Right lung (tissue), 2 donors: ENCODE measurements at regions not wholly inside any gene's neighbourhood (a gene's known extent, or its start where the extent isn't known, plus 50 kb on each side); places are given as distances from the start of the nearest gene placed in this dataset.
"Not testable (repeated sequence)": the region's sequence is repeated elsewhere in the genome, so short reads cannot be mapped to it uniquely, and the experiment has no call there.

ENCODE experiments used
- DNase-seq, 2 donors: peaks; one replicate each; pipeline ENCODE4 v3.0.0-alpha.2; 2013

- DNase-seq = not testable (repeated sequence)
These were observed 122.3 kb upstream of the LIFR start for GRCh38 chr5:38678697-38679096.

GRCh38 chr5:38680094-38680825, 123.8 kb upstream of the LIFR start:
- DNase-seq = peak; percentile 85 to 88

DNA sequence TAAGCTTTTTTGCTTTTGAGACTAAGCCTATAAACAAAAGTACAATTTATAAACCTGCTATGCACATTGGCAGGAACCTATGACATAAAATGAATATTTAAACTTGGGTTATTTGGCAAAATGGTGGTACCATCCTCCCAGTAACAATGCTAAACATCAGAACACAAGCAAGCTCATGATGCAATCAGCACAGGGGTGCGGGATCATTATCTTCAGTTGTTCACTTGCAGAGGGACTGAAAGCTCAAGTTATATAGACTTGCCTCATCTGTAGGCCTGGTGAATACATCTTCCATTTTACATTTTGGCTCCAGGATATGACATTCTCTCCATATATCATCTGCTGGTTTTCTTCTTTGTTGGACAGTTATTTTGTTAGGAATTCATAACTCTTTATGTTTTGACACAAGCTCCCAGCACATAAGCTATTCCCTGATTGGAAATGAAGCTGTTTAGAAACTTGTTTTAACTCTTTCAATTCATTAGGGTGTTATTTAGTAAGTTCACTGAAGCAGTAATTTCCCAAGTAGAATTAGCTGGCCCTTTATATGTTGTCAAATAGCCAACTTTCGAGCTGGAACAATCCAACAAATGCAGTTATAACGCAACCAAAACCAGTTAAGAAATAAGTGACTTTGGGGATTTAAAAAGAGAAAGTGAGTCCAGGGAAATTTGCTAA, 124.7 kb upstream of the LIFR start:
- DNase-seq = peak; percentile 54 to 74

DNA sequence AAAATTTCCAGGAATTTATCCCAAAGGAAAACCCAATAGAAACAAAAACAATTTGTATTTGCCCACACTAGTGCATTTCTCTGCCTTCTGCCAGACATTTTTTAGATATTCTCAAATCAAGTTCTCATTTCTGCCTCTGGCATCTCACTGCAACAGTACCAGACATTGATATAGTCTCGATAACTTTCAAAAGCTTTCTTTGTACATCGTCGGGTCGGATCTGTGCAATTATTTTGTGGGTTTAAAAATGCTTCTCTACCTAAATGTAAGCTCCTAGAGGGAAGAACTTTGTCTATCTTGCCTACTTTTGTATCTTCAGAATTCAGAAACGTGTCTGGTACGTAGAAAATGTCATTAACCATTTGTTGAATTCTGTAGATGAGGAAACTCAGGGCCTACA, 125.5 kb upstream of the LIFR start:
- no peak for DNase-seq

DNA sequence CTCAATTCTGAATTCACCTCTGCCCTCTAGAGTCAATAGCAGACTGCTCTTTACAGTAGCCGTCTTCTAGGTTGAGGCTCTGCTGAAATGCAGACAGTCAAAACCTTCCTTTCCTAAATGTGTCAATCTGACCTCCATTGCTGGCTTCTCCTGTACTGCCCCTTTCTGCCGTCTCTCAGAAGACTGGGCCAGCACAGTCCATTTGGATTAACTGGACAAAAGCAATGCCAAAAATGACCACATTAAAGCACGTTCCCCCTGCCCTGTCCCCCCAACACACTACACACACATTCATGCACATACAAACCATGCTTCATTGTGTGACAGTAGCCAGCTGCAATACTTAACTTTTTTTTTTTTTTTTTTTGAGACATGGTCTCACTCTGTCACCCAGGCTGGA, 130.2 kb upstream of the LIFR start:
- no peak for DNase-seq

GRCh38 chr5:38692346-38692745, 135.9 kb upstream of the LIFR start:
- no peak for DNase-seq

DNA sequence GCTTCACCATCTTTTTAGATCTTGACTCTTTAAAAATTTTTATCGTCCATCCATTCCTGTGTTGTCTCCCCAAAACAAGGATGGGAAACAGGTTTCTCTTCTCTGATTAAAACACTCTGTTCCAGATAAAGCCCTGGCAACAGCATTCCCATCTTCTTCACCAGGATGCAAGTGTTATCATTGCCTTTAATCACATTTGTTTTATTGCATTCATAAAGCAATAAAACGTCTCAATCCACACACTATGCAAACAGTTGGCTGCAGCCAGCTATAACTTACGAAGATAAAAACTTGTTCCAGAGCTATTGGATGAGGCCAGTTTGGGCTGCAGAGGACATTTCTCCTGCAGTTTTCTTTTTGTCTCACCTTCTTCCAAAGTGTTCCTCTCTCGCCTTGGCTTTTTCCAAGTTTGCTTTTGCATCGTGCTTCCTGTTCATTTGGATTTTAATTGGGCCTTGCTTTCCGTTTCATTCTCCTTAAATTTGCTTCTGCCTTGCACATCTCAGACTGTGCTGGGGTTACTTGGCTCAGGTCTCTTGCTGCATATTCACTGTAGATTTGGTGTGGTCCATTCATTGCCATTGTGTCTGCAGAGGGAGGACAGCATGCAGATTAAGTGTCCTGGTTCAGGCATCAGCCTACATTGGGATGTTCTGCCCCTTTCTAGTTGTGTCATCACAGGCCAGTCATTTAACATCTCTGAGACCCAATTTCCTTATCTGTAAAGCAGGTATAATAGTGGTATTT, 136.5 kb upstream of the LIFR start:
- DNase-seq = no peak

DNA sequence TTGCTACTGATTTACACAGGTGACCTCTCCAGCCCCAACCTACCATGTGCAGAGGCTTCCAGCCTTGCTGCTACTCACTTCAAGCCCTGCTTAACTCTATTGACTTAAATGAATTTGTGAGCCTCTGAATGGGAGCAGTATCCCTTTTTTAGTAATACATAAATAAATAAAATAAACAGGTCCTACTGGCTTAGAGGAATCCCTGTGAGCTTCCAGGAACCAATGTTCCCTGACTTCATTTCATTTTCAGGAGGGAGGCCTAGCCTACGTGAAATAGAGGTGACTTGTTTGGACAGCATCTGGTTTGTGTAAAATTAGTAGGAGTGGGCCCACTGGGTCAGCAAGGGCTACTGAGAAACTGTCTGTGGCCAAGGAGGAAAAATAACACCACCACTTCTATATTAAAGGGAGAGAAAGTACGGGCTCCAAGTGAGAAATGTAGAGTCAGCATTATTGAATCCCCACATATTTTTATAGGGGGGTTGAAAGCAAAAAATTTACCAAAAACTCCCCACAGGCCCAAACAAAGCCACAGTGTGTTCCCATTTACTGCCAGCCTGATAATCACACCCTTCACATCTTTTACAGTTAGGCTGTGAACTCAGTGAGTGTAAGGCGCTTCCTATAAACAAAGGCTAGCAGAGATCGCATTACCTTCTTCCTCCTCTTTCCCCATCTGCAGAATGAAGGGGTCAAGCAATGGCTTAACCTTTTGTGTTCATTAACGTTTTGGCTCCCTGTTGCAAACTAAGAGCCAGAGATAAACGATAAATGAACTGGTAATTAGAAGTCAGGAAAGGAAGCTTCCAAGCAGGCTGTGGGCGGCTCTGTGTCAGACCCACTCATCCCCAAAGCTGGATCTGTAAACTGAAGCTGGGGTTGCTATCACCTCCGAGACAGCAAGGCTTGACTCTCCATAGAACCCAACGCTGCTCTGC, 138.8 kb upstream of the LIFR start:
- DNase-seq = peak in 1 of 2 donors; percentile 43

GRCh38 chr5:38697013-38697412, 140.6 kb upstream of the LIFR start:
- no peak for DNase-seq

- not testable (repeated sequence) for DNase-seq
These were observed 140.3 kb upstream of the OSMR start for GRCh38 chr5:38705529-38705928.

- no peak for DNase-seq
These were observed 139.4 kb upstream of the OSMR start for GRCh38 chr5:38706376-38706775.

- DNase-seq = no peak
These were observed 138.2 kb upstream of the OSMR start for GRCh38 chr5:38707352-38708210.

DNA sequence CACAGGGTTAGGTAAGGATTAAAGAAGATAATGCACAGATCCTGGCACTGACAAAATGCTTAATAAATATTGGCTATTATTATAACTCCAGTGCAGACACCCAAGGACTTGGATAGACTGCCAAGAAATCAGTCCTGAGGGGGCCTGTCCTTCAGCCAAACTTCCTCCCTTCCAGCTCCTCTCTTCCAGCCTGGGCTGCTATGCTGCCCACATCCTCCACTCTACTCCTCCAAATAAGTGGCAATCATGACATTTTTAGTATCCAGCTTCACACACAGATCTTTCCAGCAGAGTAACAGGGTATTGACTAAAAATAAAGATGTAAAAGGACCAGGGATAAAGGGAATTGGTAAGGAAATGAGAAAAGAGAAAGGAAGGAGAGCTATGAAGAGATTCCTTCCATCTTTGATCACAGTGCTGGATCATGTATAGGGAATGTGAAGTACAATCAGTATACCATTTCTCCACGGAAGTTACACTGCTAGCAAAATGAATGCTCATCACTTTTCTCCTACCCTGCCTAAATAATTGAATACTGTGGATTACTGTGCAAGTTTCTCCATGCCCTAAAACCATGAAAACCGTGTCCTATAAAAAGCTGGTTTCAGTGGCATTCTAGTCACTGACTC, 136.0 kb upstream of the OSMR start:
- DNase-seq = no peak

DNA sequence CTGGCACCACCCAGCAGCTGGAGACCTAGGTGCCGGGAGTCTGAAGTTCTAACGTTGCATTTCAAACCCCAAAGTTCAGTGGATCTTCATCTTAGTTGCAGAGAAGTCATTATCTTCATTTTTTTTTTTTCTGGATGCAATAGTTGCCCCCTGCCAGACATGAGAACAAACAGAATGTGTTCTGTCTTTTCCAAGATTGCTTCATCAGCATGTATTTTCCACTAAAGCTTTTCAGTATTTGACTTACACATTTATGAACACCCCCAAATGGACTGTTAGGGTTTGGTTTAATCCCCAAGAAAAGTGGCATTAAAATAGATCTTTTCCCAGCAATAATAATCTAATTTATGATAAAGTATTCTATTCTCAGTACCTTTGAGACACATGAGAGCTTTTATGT, 135.2 kb upstream of the OSMR start:
- DNase-seq = no peak

- no peak for DNase-seq
These were observed 133.4 kb upstream of the OSMR start for GRCh38 chr5:38712391-38712790.

DNA sequence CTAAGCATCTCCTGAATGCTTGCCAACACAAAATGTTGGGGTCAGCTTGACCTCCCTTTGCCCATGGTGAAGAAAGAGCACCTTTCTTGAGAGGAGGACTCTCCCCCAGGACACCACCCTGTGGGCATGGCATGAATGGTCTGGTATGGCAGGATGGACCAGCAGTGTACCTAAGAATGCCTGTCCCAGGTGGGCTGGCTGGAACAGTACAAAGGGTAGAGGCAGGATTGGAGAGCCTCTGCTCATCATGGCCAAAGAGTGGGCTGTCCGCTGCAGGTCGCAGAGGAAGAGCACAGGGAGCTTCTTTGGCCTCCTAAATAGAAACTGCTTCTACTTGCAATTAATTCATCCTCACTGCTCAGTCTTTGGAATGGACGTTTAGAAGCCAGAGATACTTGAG, 131.6 kb upstream of the OSMR start:
- DNase-seq = no peak

DNA sequence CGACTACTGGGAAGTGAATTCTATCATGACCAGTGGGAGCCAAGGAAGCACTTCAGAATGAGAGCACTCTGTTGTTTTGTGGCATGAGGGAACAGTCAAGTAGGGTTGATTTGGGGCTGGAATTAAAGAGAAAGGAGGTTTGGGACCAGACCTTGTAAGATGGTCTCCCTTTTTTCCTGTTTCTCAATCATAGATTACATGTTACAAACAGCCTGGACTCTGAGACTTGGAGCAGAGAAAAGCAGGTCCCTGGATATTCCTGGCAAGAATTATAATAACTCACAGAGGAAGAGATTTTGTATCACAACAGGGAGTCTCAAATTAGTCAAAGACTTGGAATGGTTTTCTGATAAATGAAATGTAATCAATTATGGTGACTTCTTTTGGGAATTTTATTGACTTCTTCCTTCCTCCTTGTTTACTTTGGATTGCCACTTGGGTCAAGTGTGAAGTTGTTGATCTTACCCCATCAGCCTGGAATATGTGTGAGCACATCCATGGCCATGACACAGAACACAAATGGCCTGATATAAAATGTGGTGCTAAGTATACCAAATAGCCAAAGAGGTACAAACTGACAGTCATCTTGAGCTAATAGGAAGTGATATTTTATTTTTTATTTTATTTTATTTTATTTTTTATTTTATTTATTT, 131.0 kb upstream of the OSMR start:
- no peak for DNase-seq

- no peak for DNase-seq
These were observed 130.1 kb upstream of the OSMR start for GRCh38 chr5:38715696-38716095.

- DNase-seq = no peak
These were observed 129.3 kb upstream of the OSMR start for GRCh38 chr5:38716516-38716915.
